Esophagus (tissue), 2 donors: ENCODE measurements at regions not wholly inside any gene's neighbourhood (a gene's known extent, or its start where the extent isn't known, plus 50 kb on each side); places are given as distances from the start of the nearest gene placed in this dataset.
"Not testable (repeated sequence)": the region's sequence is repeated elsewhere in the genome, so short reads cannot be mapped to it uniquely, and the experiment has no call there.

Source experiments
- H3K27ac ChIP-seq, 2 donors: one replicate each; pipeline ENCODE4 v1.5.1; 2013; ENCODE audit warnings: low read depth in 2 of 2, mild to moderate bottlenecking in 2 of 2, inconsistent platforms in 1 of 2, low read length in 1 of 2, moderate library complexity in 1 of 2
- H3K27me3 ChIP-seq, 2 donors: one replicate each; pipeline ENCODE4 v1.6.1; 2013; ENCODE audit warnings: low read length in 2 of 2, control low read depth in 1 of 2, mild to moderate bottlenecking in 1 of 2; ENCODE audit not compliant: insufficient read depth in 2 of 2, control insufficient read depth in 1 of 2
- H3K36me3 ChIP-seq, 2 donors: one replicate each; pipeline ENCODE4 v1.6.1; 2013; ENCODE audit warnings: low read length in 1 of 2; ENCODE audit not compliant: control insufficient read depth in 2 of 2, insufficient read depth in 2 of 2
- H3K4me1 ChIP-seq, 2 donors: one replicate each; pipeline ENCODE4 v1.6.1; 2013; ENCODE audit warnings: low read length in 1 of 2; ENCODE audit not compliant: control insufficient read depth in 2 of 2, insufficient read depth in 2 of 2
- H3K4me3 ChIP-seq, 2 donors: one replicate each; pipeline ENCODE4 v1.5.1; 2013; ENCODE audit warnings: low read length in 2 of 2, mild to moderate bottlenecking in 2 of 2, low read depth in 1 of 2, moderate library complexity in 1 of 2
- H3K9me3 ChIP-seq, 2 donors: one replicate each; pipeline ENCODE4 v1.6.1; 2013; ENCODE audit warnings: mild to moderate bottlenecking in 2 of 2, low read depth in 1 of 2, low read length in 1 of 2, moderate library complexity in 1 of 2; ENCODE audit not compliant: control insufficient read depth in 2 of 2, insufficient read depth in 1 of 2
- WGBS, 2 donors: extraction: QIAGEN DNeasy Blood & Tissue Kit; methylation state at CpG; one replicate each; pipeline ENCODE4 v1.1.7; 2013; 5-methylcytosine and 5-hydroxymethylcytosine counted together
- donor health status: healthy with polysubstance abuse.
- donor health status: Bipolar disorder and iron deficiency.

- Histone ChIP-seq H3K4me3 (no peak overlapping the region), H3K4me1 (peaks cover 0 to 24% of the 10 kb centered on the region in 2 donors), H3K27me3 (no peaks in the 10 kb centered on the region), H3K36me3 (no peaks in the 10 kb centered on the region), H3K27ac (no peak overlapping the region), H3K9me3 (no peaks in the 10 kb centered on the region)
- WGBS, 2 donors, result 85 to 88% methylated on average over 8 of the region's 8 CpGs
Measured at GRCh38 chr2:43152186-43152585, 74.2 kb downstream of the ZFP36L2 start.

GRCh38 chr2:43149482-43150107, 76.8 kb downstream of the ZFP36L2 start:
- Histone ChIP-seq H3K4me1 (peaks cover 0 to 15% of the 10 kb centered on the region in 2 donors), H3K36me3 (no peaks in the 10 kb centered on the region), H3K27ac (no peak overlapping the region), H3K9me3 (no peaks in the 10 kb centered on the region), H3K4me3 (no peak overlapping the region), H3K27me3 (no peaks in the 10 kb centered on the region)
- 82 to 88% methylated on average over 9 of the region's 9 CpGs for WGBS, 2 donors

- 82 to 88% methylated on average over 5 of the region's 5 CpGs for WGBS, 2 donors
- no peak overlapping the region for H3K4me3 ChIP-seq
- H3K36me3 ChIP-seq, result no peaks in the 10 kb centered on the region
- no peaks in the 10 kb centered on the region for H3K27me3 ChIP-seq
- H3K4me1 ChIP-seq, result peaks cover 0 to 5% of the 10 kb centered on the region in 2 donors
- no peaks in the 10 kb centered on the region for H3K9me3 ChIP-seq
- H3K27ac ChIP-seq, result no peak overlapping the region
Measured at GRCh38 chr2:43146083-43146482, 80.3 kb downstream of the ZFP36L2 start.

GRCh38 chr2:43144263-43144662, 82.1 kb downstream of the ZFP36L2 start:
- no peaks in the 10 kb centered on the region for H3K27me3 ChIP-seq
- H3K27ac ChIP-seq, result no peak overlapping the region
- H3K36me3 ChIP-seq, result no peaks in the 10 kb centered on the region
- no peak overlapping the region for H3K4me3 ChIP-seq
- H3K4me1 ChIP-seq, result peaks cover 0 to 5% of the 10 kb centered on the region in 2 donors
- 68 to 73% methylated on average over 2 of the region's 2 CpGs for WGBS, 2 donors
- H3K9me3 ChIP-seq, result no peaks in the 10 kb centered on the region

GRCh38 chr2:43143756-43144155, 82.7 kb downstream of the ZFP36L2 start:
- Histone ChIP-seq H3K9me3 (no peaks in the 10 kb centered on the region), H3K4me1 (peaks cover 0 to 5% of the 10 kb centered on the region in 2 donors), H3K27ac (no peak overlapping the region), H3K27me3 (no peaks in the 10 kb centered on the region), H3K4me3 (no peak overlapping the region), H3K36me3 (no peaks in the 10 kb centered on the region)
- WGBS, 2 donors, result 84 to 85% methylated on average over 8 of the region's 8 CpGs

- Histone ChIP-seq H3K27ac (no peak overlapping the region), H3K4me1 (peaks cover 0 to 7% of the 10 kb centered on the region in 2 donors), H3K4me3 (no peak overlapping the region), H3K9me3 (no peaks in the 10 kb centered on the region), H3K36me3 (no peaks in the 10 kb centered on the region), H3K27me3 (no peaks in the 10 kb centered on the region)
- WGBS, 2 donors, result 95 to 97% methylated on average over 7 of the region's 7 CpGs
Measured at GRCh38 chr2:43142921-43143438, 83.4 kb downstream of the ZFP36L2 start.

- WGBS, 2 donors, result 93 to 94% methylated on average over 7 of the region's 7 CpGs
- H3K36me3 ChIP-seq, H3K27ac ChIP-seq, H3K4me3 ChIP-seq, H3K9me3 ChIP-seq, H3K27me3 ChIP-seq: not testable (repeated sequence)
- peaks cover 0 to 11% of the 10 kb centered on the region in 2 donors for H3K4me1 ChIP-seq
Measured at GRCh38 chr2:43141636-43142151, 84.7 kb downstream of the ZFP36L2 start.

GRCh38 chr2:43139996-43140621, 86.3 kb downstream of the ZFP36L2 start:
- H3K4me3 ChIP-seq, result no peak overlapping the region
- no peaks in the 10 kb centered on the region for H3K36me3 ChIP-seq
- H3K27ac ChIP-seq, result peak overlapping the region; percentile 25 to 67
- no peaks in the 10 kb centered on the region for H3K9me3 ChIP-seq
- H3K27me3 ChIP-seq, result no peaks in the 10 kb centered on the region
- peaks cover 5 to 11% of the 10 kb centered on the region in 2 donors for H3K4me1 ChIP-seq
- 73 to 74% methylated on average over 11 of the region's 11 CpGs for WGBS, 2 donors

GRCh38 chr2:43139501-43139900, 86.9 kb downstream of the ZFP36L2 start:
- Histone ChIP-seq H3K9me3 (no peaks in the 10 kb centered on the region), H3K27me3 (no peaks in the 10 kb centered on the region), H3K36me3 (no peaks in the 10 kb centered on the region), H3K4me1 (peaks cover 5 to 11% of the 10 kb centered on the region in 2 donors), H3K27ac (peak overlapping the region in 1 of 2 donors; percentile 34), H3K4me3 (no peak overlapping the region)
- WGBS, 2 donors, result 95 to 96% methylated on average over 4 of the region's 4 CpGs
